PC-9 (cell line): ENCODE measurements at regions not wholly inside any gene's neighbourhood (a gene's known extent, or its start where the extent isn't known, plus 50 kb on each side); places are given as distances from the start of the nearest gene placed in this dataset.

Source experiments
- EZH2 ChIP-seq: fragments of 200-600 bp; sonication (generic); IDR thresholded peaks from 2 replicates; pipeline ENCODE4 v1.8.0; 2017; ENCODE audit warnings: antibody characterized with exemption, low read depth
- TF ChIP-seq, protein P1 (sequence below): fragments of 200-600 bp; sonication (generic); conservative IDR thresholded peaks from 2 replicates; pipeline ENCODE4 v1.6.1; 2017; ENCODE audit warnings: mixed run types, antibody characterized with exemption, mild to moderate bottlenecking, moderate library complexity

DNA sequence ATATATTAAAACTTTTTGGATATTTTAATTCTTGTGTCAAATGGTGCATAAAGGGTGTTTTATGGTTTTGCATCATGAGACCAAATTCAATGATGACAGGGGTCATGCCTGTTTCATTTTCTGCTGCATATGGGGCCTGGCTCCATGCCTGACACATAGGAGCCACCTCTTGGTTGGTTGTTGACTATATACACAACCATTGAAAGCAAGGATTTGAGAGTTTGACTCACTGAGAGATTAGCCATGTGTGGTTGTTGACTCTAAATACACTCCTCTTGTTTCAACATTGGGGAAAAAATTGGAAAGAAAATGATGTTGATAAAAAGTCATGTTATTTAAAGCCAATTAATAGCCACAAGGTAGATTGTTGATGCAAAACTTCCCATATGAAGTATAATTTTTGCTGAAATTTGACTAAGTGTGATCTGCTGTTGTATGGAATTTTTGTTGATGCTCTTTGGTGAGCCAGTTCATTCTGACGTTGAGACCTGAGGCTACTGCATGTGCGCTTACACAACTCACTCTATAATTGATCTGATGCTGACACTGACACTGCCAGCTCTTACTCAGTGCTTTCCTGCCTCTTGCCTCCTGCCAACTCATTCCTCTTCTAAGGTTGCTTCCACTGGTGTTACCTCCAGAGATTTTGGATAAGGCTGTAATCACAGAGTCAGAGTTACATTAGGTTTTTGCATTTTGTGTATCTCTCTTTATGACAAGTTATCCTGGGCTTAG is 446.2 kb upstream of the SLC14A2 start:
- TF ChIP-seq, protein P1, sequence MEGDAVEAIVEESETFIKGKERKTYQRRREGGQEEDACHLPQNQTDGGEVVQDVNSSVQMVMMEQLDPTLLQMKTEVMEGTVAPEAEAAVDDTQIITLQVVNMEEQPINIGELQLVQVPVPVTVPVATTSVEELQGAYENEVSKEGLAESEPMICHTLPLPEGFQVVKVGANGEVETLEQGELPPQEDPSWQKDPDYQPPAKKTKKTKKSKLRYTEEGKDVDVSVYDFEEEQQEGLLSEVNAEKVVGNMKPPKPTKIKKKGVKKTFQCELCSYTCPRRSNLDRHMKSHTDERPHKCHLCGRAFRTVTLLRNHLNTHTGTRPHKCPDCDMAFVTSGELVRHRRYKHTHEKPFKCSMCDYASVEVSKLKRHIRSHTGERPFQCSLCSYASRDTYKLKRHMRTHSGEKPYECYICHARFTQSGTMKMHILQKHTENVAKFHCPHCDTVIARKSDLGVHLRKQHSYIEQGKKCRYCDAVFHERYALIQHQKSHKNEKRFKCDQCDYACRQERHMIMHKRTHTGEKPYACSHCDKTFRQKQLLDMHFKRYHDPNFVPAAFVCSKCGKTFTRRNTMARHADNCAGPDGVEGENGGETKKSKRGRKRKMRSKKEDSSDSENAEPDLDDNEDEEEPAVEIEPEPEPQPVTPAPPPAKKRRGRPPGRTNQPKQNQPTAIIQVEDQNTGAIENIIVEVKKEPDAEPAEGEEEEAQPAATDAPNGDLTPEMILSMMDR, result no peak
- no peak for TF ChIP-seq EZH2
